ENCODE measurements at regions not wholly inside any gene's neighbourhood (a gene's known extent, or its start where the extent isn't known, plus 50 kb on each side); places are given as distances from the start of the nearest gene placed in this dataset.

- TF ChIP-seq, protein P1, sequence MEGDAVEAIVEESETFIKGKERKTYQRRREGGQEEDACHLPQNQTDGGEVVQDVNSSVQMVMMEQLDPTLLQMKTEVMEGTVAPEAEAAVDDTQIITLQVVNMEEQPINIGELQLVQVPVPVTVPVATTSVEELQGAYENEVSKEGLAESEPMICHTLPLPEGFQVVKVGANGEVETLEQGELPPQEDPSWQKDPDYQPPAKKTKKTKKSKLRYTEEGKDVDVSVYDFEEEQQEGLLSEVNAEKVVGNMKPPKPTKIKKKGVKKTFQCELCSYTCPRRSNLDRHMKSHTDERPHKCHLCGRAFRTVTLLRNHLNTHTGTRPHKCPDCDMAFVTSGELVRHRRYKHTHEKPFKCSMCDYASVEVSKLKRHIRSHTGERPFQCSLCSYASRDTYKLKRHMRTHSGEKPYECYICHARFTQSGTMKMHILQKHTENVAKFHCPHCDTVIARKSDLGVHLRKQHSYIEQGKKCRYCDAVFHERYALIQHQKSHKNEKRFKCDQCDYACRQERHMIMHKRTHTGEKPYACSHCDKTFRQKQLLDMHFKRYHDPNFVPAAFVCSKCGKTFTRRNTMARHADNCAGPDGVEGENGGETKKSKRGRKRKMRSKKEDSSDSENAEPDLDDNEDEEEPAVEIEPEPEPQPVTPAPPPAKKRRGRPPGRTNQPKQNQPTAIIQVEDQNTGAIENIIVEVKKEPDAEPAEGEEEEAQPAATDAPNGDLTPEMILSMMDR (IDR thresholded peaks at IDR 0.05; ENCODE audit: borderline replicate concordance, extremely low read depth, low read length, poor library complexity, severe bottlenecking): no peak
- no peak for TF ChIP-seq EZH2 (IDR thresholded peaks at IDR 0.05; ENCODE audit: borderline replicate concordance, low read depth, low read length, severe bottlenecking)
Observed at GRCh38 chr14:71589609-71590008, 342.6 kb upstream of the RGS6 start.

Measured in DND-41 (cell line).